Transverse colon (tissue), 3 donors: ENCODE measurements at regions not wholly inside any gene's neighbourhood (a gene's known extent, or its start where the extent isn't known, plus 50 kb on each side); places are given as distances from the start of the nearest gene placed in this dataset.

ENCODE experiments used
- EP300 ChIP-seq: sonication (generic); formaldehyde crosslinking; IDR thresholded peaks from one replicate; pipeline ENCODE4 v1.6.1; 2017; ENCODE audit warnings: antibody characterized with exemption, low read depth
- TF ChIP-seq, protein P1 (sequence below), 5 experiments: fragments of 200-600 bp in 3 of 5; fragments of 450-650 bp in 2 of 5; sonication (generic) in 3 of 5; IDR thresholded peaks; 1 replicate in 2 of 5; 2 replicates in 3 of 5; pipeline ENCODE4 v1.5.1; 2016 to 2017; ENCODE audit warnings: antibody characterized with exemption in 5 of 5, inconsistent platforms in 3 of 5, mild to moderate bottlenecking in 2 of 5, moderate library complexity in 1 of 5

- TF ChIP-seq, protein P1, sequence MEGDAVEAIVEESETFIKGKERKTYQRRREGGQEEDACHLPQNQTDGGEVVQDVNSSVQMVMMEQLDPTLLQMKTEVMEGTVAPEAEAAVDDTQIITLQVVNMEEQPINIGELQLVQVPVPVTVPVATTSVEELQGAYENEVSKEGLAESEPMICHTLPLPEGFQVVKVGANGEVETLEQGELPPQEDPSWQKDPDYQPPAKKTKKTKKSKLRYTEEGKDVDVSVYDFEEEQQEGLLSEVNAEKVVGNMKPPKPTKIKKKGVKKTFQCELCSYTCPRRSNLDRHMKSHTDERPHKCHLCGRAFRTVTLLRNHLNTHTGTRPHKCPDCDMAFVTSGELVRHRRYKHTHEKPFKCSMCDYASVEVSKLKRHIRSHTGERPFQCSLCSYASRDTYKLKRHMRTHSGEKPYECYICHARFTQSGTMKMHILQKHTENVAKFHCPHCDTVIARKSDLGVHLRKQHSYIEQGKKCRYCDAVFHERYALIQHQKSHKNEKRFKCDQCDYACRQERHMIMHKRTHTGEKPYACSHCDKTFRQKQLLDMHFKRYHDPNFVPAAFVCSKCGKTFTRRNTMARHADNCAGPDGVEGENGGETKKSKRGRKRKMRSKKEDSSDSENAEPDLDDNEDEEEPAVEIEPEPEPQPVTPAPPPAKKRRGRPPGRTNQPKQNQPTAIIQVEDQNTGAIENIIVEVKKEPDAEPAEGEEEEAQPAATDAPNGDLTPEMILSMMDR (IDR thresholded peaks at IDR 0.05) = no peak
- no peak for TF ChIP-seq EP300
These were observed 656.5 kb downstream of the BNC2 start for GRCh38 chr9:16213781-16214515.
